Endothelial cell of umbilical vein (primary cell): ENCODE measurements at regions not wholly inside any gene's neighbourhood (a gene's known extent, or its start where the extent isn't known, plus 50 kb on each side); places are given as distances from the start of the nearest gene placed in this dataset.

Source experiments
- BruUV-seq: library from RNA; stranded (reverse); fragments of 400-500 nt; replicated peaks from 2 replicates; lab custom pipeline; 2021; lab: Mats Ljungman, UMichigan
- CTCF ChIA-PET: fragments of 300-600, 350-600 bp; sonication (Branson Sonifier 250); formaldehyde crosslinking; loops from one replicate; lab custom pipeline; 2021; ENCODE audit warnings: antibody characterized with exemption, inconsistent platforms; lab: Charles Lee
- POLR2A ChIA-PET: fragments of 300-600, 350-600 bp; sonication (Branson Sonifier 250); formaldehyde crosslinking; loops from one replicate; lab custom pipeline; 2021; ENCODE audit warnings: antibody characterized with exemption, inconsistent platforms; lab: Charles Lee
- DNase-seq: peaks from one replicate; pipeline ENCODE4 v3.0.0-alpha.2; 2011; ENCODE audit warnings: low read depth, low spot score
- FAIRE-seq: peaks from 2 replicates; lab custom pipeline; 2011; peaks lifted over from hg19 to GRCh38; lab: Jason Lieb, UNC
- H2AFZ ChIP-seq: 2 replicates; pipeline ENCODE4 v1.6.0; 2012; ENCODE audit warnings: low read depth, low read length, control low read depth, inconsistent platforms
- H3K27ac ChIP-seq: 2 replicates; pipeline ENCODE4 v1.5.1; 2011; ENCODE audit warnings: low read depth, mild to moderate bottlenecking, control low read depth, low read length, moderate library complexity; ENCODE audit not compliant: insufficient read depth
- H3K27me3 ChIP-seq, 2 experiments: 2 replicates each; pipeline versions ENCODE4 v1.6.0 to v1.6.1; 2011; ENCODE audit warnings: low read length in 2 of 2, mixed read lengths in 1 of 2; ENCODE audit not compliant: control insufficient read depth in 2 of 2, insufficient read depth in 2 of 2
- H3K36me3 ChIP-seq, 2 experiments: 2 replicates in 1 of 2; 3 replicates in 1 of 2; pipeline ENCODE4 v1.5.1; 2011; ENCODE audit warnings: low read length in 2 of 2, mild to moderate bottlenecking in 1 of 2, moderate library complexity in 1 of 2; ENCODE audit not compliant: control insufficient read depth in 2 of 2, insufficient read depth in 2 of 2; ENCODE audit errors: extremely low read depth in 1 of 2
- H3K4me1 ChIP-seq: 3 replicates; pipeline ENCODE4 v1.5.1; 2011; ENCODE audit warnings: mild to moderate bottlenecking, low read length; ENCODE audit not compliant: control insufficient read depth, insufficient read depth; ENCODE audit errors: extremely low read depth
- H3K4me2 ChIP-seq: 2 replicates; pipeline ENCODE4 v1.6.1; 2011; ENCODE audit warnings: low read length, control low read depth, mixed read lengths; ENCODE audit not compliant: insufficient read depth
- H3K4me3 ChIP-seq, 3 experiments: fragments of 200-600 bp in 1 of 3; sonication (generic), shearing (Covaris generic) in 1 of 3; replicated peaks in 1 of 3; 2 replicates each; pipeline ENCODE4 v1.5.1; 2011 to 2016; ENCODE audit warnings: control low read depth in 3 of 3, low read length in 3 of 3, mild to moderate bottlenecking in 2 of 3, inconsistent platforms in 1 of 3, low read depth in 1 of 3, moderate library complexity in 1 of 3; ENCODE audit not compliant: insufficient read depth in 1 of 3
- H3K79me2 ChIP-seq: 2 replicates; pipeline ENCODE4 v1.6.0; 2012; ENCODE audit warnings: low read length, inconsistent platforms; ENCODE audit not compliant: control insufficient read depth, insufficient read depth
- H3K9ac ChIP-seq: replicated peaks from 2 replicates; pipeline ENCODE3; 2011; ENCODE audit warnings: low read length, control low read depth; ENCODE audit not compliant: insufficient read depth; ENCODE audit errors: extremely low read depth
- H3K9me1 ChIP-seq: replicated peaks from 3 replicates; pipeline ENCODE4 v1.6.0; 2011; ENCODE audit warnings: mild to moderate bottlenecking, low read length; ENCODE audit not compliant: control insufficient read depth, insufficient read depth; ENCODE audit errors: extremely low read depth
- H3K9me3 ChIP-seq: replicated peaks from 2 replicates; pipeline ENCODE4 v1.5.1; 2012; ENCODE audit warnings: low read length, inconsistent platforms; ENCODE audit not compliant: control insufficient read depth, insufficient read depth
- H4K20me1 ChIP-seq: replicated peaks from 2 replicates; pipeline ENCODE3; 2011; ENCODE audit warnings: mild to moderate bottlenecking, low read length; ENCODE audit not compliant: control insufficient read depth, insufficient read depth; ENCODE audit errors: extremely low read depth
- FOS ChIP-seq: IDR thresholded peaks from 2 replicates; pipeline ENCODE4 v1.6.1; 2011; ENCODE audit warnings: mild to moderate bottlenecking, low read length, moderate library complexity, borderline replicate concordance; ENCODE audit not compliant: insufficient read depth
- JUN ChIP-seq: IDR thresholded peaks from 2 replicates; pipeline ENCODE4 v1.6.1; 2011; ENCODE audit warnings: borderline replicate concordance, low read depth; ENCODE audit not compliant: insufficient read length, insufficient read depth
- POLR2AphosphoS5 ChIP-seq: IDR thresholded peaks from 2 replicates; pipeline ENCODE4 v1.6.1; 2012; ENCODE audit warnings: low read depth, mild to moderate bottlenecking, control low read depth, low read length, moderate library complexity; ENCODE audit not compliant: insufficient read depth
- dilution Hi-C: fragments of 300-500 bp; cut with MboI; formaldehyde crosslinking; loops from one replicate; pipeline ENCODE4 v1.15.0; 2019; ENCODE audit warnings: low sequenced_read_pairs; ENCODE audit not compliant: extremely low pct_ligation_motif_present
- intact Hi-C: fragments of 100-400 bp; cut with micrococcal nuclease; formaldehyde crosslinking; loops from one replicate; pipeline ENCODE4 v1.10.0; 2022

- intact Hi-C loops (no loop called here), dilution Hi-C loops (no loop called here)
- Histone ChIP-seq H3K27me3 (no peaks in the 10 kb centered on the region), H4K20me1 (no peaks in the 10 kb centered on the region), H3K4me1 (no peaks in the 10 kb centered on the region), H3K4me3 (no peak overlapping the region), H3K4me2 (no peak overlapping the region), H3K9ac (no peak overlapping the region), H3K27ac (no peak overlapping the region), H2AFZ (no peak overlapping the region), H3K36me3 (no peaks in the 10 kb centered on the region), H3K9me1 (no peaks in the 10 kb centered on the region), H3K79me2 (no peaks in the 10 kb centered on the region), H3K9me3 (peaks cover 2% of the 10 kb centered on the region)
- TF ChIP-seq JUN = no peak
- ChIA-PET POLR2A (no interaction called here), CTCF (no interaction called here)
- BruUV-seq = no TSS peak
- DNase-seq = no peak
- FAIRE-seq = no peak
Measured at GRCh38 chr18:73741946-73742345, 405.7 kb downstream of the FBXO15 start.

- Histone ChIP-seq H3K9me3 (peaks cover 5% of the 10 kb centered on the region), H3K27ac (no peak overlapping the region), H3K36me3 (no peaks in the 10 kb centered on the region), H3K4me2 (no peak overlapping the region), H3K4me3 (no peak overlapping the region), H3K9ac (no peak overlapping the region), H3K4me1 (no peaks in the 10 kb centered on the region), H3K79me2 (no peaks in the 10 kb centered on the region), H3K9me1 (no peaks in the 10 kb centered on the region), H3K27me3 (no peaks in the 10 kb centered on the region), H4K20me1 (no peaks in the 10 kb centered on the region), H2AFZ (no peak overlapping the region)
- no TSS peak for BruUV-seq
- FAIRE-seq = no peak
- dilution Hi-C loops = no loop called here
- no peak for DNase-seq
- POLR2A ChIA-PET = no interaction called here
- TF ChIP-seq POLR2AphosphoS5 = no peak
- peak; percentile 64 for TF ChIP-seq FOS
- intact Hi-C loops = no loop called here
- CTCF ChIA-PET = no interaction called here
Measured at GRCh38 chr18:73739098-73739497, 408.5 kb downstream of the FBXO15 start.
